ENCODE measurements at regions not wholly inside any gene's neighbourhood (a gene's known extent, or its start where the extent isn't known, plus 50 kb on each side); places are given as distances from the start of the nearest gene placed in this dataset.
"Not testable (repeated sequence)": the region's sequence is repeated elsewhere in the genome, so short reads cannot be mapped to it uniquely, and the experiment has no call there.

DNA sequence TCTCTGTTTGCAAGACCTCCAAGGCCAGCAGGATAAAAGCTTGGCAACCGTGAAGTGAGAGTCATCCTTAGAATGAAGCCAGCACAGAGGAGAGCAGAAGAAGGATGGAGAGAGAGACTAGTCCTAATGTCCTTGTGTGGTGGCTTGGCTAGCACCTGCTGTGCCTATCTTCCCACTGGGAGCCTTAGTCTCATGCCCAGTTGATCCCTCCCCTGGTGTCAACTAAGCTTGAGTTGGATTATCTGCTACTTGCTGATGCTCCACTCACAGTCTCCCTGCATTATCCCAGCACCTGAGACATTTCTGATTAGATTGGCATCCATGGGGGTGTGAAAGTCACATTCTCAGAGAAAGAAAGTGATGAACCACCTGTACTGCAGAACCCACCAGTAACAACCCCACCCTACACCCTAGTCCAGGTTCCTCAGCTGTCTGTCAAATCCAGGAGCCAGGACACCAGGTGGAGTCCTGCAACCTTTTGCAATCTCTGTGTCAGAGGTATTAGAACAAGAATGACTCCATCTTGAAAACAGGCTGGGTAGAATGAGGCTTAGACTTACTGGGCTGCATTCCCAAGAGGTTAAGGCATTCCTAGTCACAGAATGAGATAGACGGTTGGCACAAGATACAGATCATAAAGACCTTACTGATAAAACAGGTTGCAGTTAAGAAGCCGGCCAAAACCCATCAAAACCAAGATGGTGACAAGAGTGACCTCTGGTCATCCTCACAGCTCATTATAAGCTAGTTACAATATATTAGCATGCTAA, 460.2 kb upstream of the C16orf82 start:
- Histone ChIP-seq H3K9ac (ENCODE audit: low read depth, low read length) (no peak overlapping the region), H3K4me1 (ENCODE audit: control insufficient read depth, insufficient read depth, low read length) (no peaks in the 10 kb centered on the region), H3K36me3 (ENCODE audit: control insufficient read depth, insufficient read depth, low read length) (no peaks in the 10 kb centered on the region), H3K27me3 (ENCODE audit: control insufficient read depth, insufficient read depth, low read length) (no peaks in the 10 kb centered on the region), H3K27ac (ENCODE audit: low read depth, low read length) (no peak overlapping the region), H3K4me3 (ENCODE audit: low read depth, low read length) (no peak overlapping the region), H3K9me3 (ENCODE audit: control insufficient read depth, insufficient read depth, low read length) (no peaks in the 10 kb centered on the region)

- Histone ChIP-seq H3K27me3 (ENCODE audit: control insufficient read depth, insufficient read depth, low read length) (no peaks in the 10 kb centered on the region), H3K36me3 (ENCODE audit: control insufficient read depth, insufficient read depth, low read length) (no peaks in the 10 kb centered on the region), H3K9me3 (ENCODE audit: control insufficient read depth, insufficient read depth, low read length) (no peaks in the 10 kb centered on the region), H3K27ac (ENCODE audit: low read depth, low read length) (no peak overlapping the region), H3K9ac (ENCODE audit: low read depth, low read length) (no peak overlapping the region), H3K4me3 (ENCODE audit: low read depth, low read length) (no peak overlapping the region), H3K4me1 (ENCODE audit: control insufficient read depth, insufficient read depth, low read length) (no peaks in the 10 kb centered on the region)
Measured at GRCh38 chr16:26614237-26614841, 452.4 kb upstream of the C16orf82 start.

DNA sequence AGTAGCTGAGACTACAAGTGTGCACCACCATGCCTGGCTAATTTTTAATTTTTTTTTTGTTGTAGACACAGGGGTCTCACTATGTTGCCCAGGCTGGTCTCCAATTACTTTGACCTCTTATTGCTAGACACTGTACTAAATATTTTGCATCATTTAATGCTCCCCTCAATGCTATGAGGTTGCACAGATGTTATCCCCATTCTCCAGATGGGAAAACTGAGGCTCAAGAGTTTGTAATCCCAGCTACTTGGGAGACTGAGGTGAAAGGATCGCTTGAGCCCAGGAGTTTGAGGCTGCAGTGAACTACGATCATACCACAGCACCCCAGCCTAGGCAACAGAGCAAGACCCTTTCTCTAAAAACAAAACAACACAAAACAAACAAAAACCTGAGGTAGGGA, 443.3 kb upstream of the C16orf82 start:
- H3K4me3 ChIP-seq (ENCODE audit: low read depth, low read length): no peak overlapping the region
- H3K9ac ChIP-seq (ENCODE audit: low read depth, low read length): no peak overlapping the region
- no peak overlapping the region for H3K27ac ChIP-seq (ENCODE audit: low read depth, low read length)
- H3K9me3 ChIP-seq (ENCODE audit: control insufficient read depth, insufficient read depth, low read length): peaks cover 4% of the 10 kb centered on the region
- 0 out of 2 replicates have a peak, but pooled peaks cover 4% of the 10 kb centered on the region for H3K4me1 ChIP-seq (ENCODE audit: control insufficient read depth, insufficient read depth, low read length)
- no peaks in the 10 kb centered on the region for H3K36me3 ChIP-seq (ENCODE audit: control insufficient read depth, insufficient read depth, low read length)
- H3K27me3 ChIP-seq (ENCODE audit: control insufficient read depth, insufficient read depth, low read length): no peaks in the 10 kb centered on the region

- Histone ChIP-seq H3K4me3 (ENCODE audit: low read depth, low read length) (no peak overlapping the region), H3K4me1 (ENCODE audit: control insufficient read depth, insufficient read depth, low read length) (0 out of 2 replicates have a peak, but pooled peaks cover 4% of the 10 kb centered on the region), H3K27me3 (ENCODE audit: control insufficient read depth, insufficient read depth, low read length) (no peaks in the 10 kb centered on the region), H3K36me3 (ENCODE audit: control insufficient read depth, insufficient read depth, low read length) (no peaks in the 10 kb centered on the region), H3K27ac (ENCODE audit: low read depth, low read length) (no peak overlapping the region), H3K9me3 (ENCODE audit: control insufficient read depth, insufficient read depth, low read length) (peaks cover 10% of the 10 kb centered on the region), H3K9ac (ENCODE audit: low read depth, low read length) (no peak overlapping the region)
Measured at GRCh38 chr16:26627958-26628357, 438.8 kb upstream of the C16orf82 start.

DNA sequence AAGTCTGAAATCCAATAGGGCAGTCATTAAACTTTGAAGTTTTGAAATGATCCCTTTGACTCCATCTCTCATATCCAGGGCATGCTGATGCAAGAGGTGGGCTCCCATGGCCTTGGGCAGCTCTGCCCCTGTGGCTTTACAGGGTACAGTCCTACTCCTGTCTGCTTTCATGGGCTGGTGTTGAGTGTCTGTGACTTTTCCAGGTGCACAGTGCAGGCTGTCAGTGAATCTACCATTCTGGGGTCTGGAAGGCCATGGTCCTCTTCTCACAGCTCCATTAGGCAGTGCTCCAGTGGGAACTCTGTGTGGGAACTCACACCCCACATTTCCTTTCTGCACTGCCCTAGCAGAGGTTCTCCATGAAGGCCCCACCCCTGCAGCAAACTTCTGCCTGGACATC, 435.4 kb upstream of the C16orf82 start:
- not testable (repeated sequence) for H3K27me3 ChIP-seq (ENCODE audit: control insufficient read depth, insufficient read depth, low read length); H3K36me3 ChIP-seq (ENCODE audit: control insufficient read depth, insufficient read depth, low read length); H3K4me1 ChIP-seq (ENCODE audit: control insufficient read depth, insufficient read depth, low read length); H3K27ac ChIP-seq (ENCODE audit: low read depth, low read length); H3K4me3 ChIP-seq (ENCODE audit: low read depth, low read length); H3K9me3 ChIP-seq (ENCODE audit: control insufficient read depth, insufficient read depth, low read length); H3K9ac ChIP-seq (ENCODE audit: low read depth, low read length)

GRCh38 chr16:26642047-26642664, 424.6 kb upstream of the C16orf82 start:
- Histone ChIP-seq H3K9me3 (ENCODE audit: control insufficient read depth, insufficient read depth, low read length) (no peaks in the 10 kb centered on the region), H3K9ac (ENCODE audit: low read depth, low read length) (no peak overlapping the region), H3K36me3 (ENCODE audit: control insufficient read depth, insufficient read depth, low read length) (no peaks in the 10 kb centered on the region), H3K27ac (ENCODE audit: low read depth, low read length) (no peak overlapping the region), H3K4me3 (ENCODE audit: low read depth, low read length) (no peak overlapping the region), H3K27me3 (ENCODE audit: control insufficient read depth, insufficient read depth, low read length) (no peaks in the 10 kb centered on the region), H3K4me1 (ENCODE audit: control insufficient read depth, insufficient read depth, low read length) (0 out of 2 replicates have a peak, but pooled peaks cover 6% of the 10 kb centered on the region)

DNA sequence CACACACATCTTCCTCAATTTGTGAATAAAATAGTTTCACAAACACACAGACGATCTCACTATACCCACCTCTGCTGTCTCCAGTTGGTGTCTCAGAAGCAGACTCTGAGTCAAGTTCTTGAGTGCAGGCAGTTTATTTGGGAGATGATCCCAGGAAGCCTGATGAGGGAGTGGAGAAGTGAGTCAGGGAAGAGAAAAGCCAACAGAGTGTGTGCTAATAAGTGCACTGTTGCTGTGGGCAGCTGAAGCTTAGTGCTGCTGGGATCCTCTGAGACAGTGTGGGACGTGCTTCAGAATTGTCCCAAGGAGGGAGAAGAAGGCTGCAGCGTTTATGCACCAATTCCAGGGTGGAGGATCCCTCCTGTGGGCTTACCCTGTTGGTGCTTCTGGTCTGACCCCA, 423.2 kb upstream of the C16orf82 start:
- no peak overlapping the region for H3K9ac ChIP-seq (ENCODE audit: low read depth, low read length)
- H3K27ac ChIP-seq (ENCODE audit: low read depth, low read length): no peak overlapping the region
- H3K4me1 ChIP-seq (ENCODE audit: control insufficient read depth, insufficient read depth, low read length): 0 out of 2 replicates have a peak, but pooled peaks cover 6% of the 10 kb centered on the region
- no peaks in the 10 kb centered on the region for H3K36me3 ChIP-seq (ENCODE audit: control insufficient read depth, insufficient read depth, low read length)
- no peaks in the 10 kb centered on the region for H3K27me3 ChIP-seq (ENCODE audit: control insufficient read depth, insufficient read depth, low read length)
- H3K4me3 ChIP-seq (ENCODE audit: low read depth, low read length): no peak overlapping the region
- H3K9me3 ChIP-seq (ENCODE audit: control insufficient read depth, insufficient read depth, low read length): no peaks in the 10 kb centered on the region

DNA sequence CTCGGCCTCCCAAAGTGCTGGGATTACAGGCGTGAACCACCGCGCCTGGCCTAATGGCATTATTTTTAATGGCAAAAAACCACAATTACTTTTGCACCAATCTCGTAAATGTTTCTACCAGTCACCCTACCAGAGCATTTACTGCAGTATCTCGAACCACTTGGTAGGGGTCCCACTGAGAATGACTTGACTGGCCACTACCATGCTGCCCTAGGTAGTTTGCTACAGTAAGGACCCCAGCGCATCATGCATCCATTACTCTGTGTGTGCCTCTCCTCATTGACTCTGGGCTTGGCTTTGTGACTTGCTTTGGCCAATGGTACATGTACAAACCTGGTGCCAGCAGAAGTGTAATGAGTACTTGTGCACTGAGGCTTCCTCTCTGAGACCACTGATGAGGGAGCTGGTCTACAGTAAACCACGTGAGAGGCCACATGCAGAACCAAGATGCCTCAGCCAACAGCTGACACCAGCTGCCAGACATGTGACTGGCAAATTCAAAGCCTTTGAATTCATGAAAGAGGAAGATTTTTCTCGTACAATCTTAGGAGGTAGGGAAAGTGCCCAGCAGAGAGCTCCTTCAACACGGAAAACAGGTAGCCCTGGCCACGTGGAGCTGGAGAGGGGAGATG, 421.7 kb upstream of the C16orf82 start:
- Histone ChIP-seq H3K9me3 (ENCODE audit: control insufficient read depth, insufficient read depth, low read length) (no peaks in the 10 kb centered on the region), H3K9ac (ENCODE audit: low read depth, low read length) (no peak overlapping the region), H3K4me1 (ENCODE audit: control insufficient read depth, insufficient read depth, low read length) (0 out of 2 replicates have a peak, but pooled peaks cover 6% of the 10 kb centered on the region), H3K27ac (ENCODE audit: low read depth, low read length) (no peak overlapping the region), H3K36me3 (ENCODE audit: control insufficient read depth, insufficient read depth, low read length) (no peaks in the 10 kb centered on the region), H3K27me3 (ENCODE audit: control insufficient read depth, insufficient read depth, low read length) (no peaks in the 10 kb centered on the region), H3K4me3 (ENCODE audit: low read depth, low read length) (no peak overlapping the region)

GRCh38 chr16:26645614-26646013, 421.1 kb upstream of the C16orf82 start:
- Histone ChIP-seq H3K4me3 (ENCODE audit: low read depth, low read length) (no peak overlapping the region), H3K9ac (ENCODE audit: low read depth, low read length) (no peak overlapping the region), H3K36me3 (ENCODE audit: control insufficient read depth, insufficient read depth, low read length) (no peaks in the 10 kb centered on the region), H3K4me1 (ENCODE audit: control insufficient read depth, insufficient read depth, low read length) (0 out of 2 replicates have a peak, but pooled peaks cover 6% of the 10 kb centered on the region), H3K27ac (ENCODE audit: low read depth, low read length) (no peak overlapping the region), H3K9me3 (ENCODE audit: control insufficient read depth, insufficient read depth, low read length) (no peaks in the 10 kb centered on the region), H3K27me3 (ENCODE audit: control insufficient read depth, insufficient read depth, low read length) (no peaks in the 10 kb centered on the region)

- Histone ChIP-seq H3K4me1 (ENCODE audit: control insufficient read depth, insufficient read depth, low read length) (no peaks in the 10 kb centered on the region), H3K9me3 (ENCODE audit: control insufficient read depth, insufficient read depth, low read length) (no peaks in the 10 kb centered on the region), H3K27me3 (ENCODE audit: control insufficient read depth, insufficient read depth, low read length) (no peaks in the 10 kb centered on the region), H3K36me3 (ENCODE audit: control insufficient read depth, insufficient read depth, low read length) (no peaks in the 10 kb centered on the region), H3K4me3 (ENCODE audit: low read depth, low read length) (no peak overlapping the region), H3K9ac (ENCODE audit: low read depth, low read length) (no peak overlapping the region), H3K27ac (ENCODE audit: low read depth, low read length) (no peak overlapping the region)
Measured at GRCh38 chr16:26647870-26648269, 418.9 kb upstream of the C16orf82 start.

DNA sequence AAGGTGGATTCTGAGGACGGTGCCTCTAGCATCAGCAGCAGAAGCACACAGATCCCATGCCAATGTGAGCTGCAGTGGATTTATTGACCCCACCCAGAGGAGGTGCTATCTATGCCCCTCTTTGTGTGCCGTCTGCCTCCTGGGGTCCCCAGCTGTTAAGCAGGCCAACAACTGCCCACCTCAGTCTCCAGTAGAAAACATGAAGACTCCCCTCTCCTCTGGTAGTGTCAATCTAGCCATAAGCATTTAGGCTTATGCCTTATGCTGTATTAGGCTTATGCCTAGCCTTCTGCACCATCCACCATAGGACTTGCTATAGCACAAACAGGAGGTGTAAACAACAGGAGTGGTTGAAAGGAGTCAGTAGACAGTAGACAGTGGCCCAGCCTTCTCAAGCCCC, 417.9 kb upstream of the C16orf82 start:
- Histone ChIP-seq H3K4me1 (ENCODE audit: control insufficient read depth, insufficient read depth, low read length) (no peaks in the 10 kb centered on the region), H3K27me3 (ENCODE audit: control insufficient read depth, insufficient read depth, low read length) (no peaks in the 10 kb centered on the region), H3K4me3 (ENCODE audit: low read depth, low read length) (no peak overlapping the region), H3K27ac (ENCODE audit: low read depth, low read length) (no peak overlapping the region), H3K36me3 (ENCODE audit: control insufficient read depth, insufficient read depth, low read length) (no peaks in the 10 kb centered on the region), H3K9ac (ENCODE audit: low read depth, low read length) (no peak overlapping the region), H3K9me3 (ENCODE audit: control insufficient read depth, insufficient read depth, low read length) (no peaks in the 10 kb centered on the region)

Data from HUES48 (cell line).